ELR (cell line): ENCODE measurements at regions not wholly inside any gene's neighbourhood (a gene's known extent, or its start where the extent isn't known, plus 50 kb on each side); places are given as distances from the start of the nearest gene placed in this dataset.
"Not testable (repeated sequence)": the region's sequence is repeated elsewhere in the genome, so short reads cannot be mapped to it uniquely, and the experiment has no call there.

Source experiments
- DNase-seq: peaks from one replicate; pipeline ENCODE4 v3.0.0-alpha.2; 2015; ENCODE audit warnings: low read depth

DNA sequence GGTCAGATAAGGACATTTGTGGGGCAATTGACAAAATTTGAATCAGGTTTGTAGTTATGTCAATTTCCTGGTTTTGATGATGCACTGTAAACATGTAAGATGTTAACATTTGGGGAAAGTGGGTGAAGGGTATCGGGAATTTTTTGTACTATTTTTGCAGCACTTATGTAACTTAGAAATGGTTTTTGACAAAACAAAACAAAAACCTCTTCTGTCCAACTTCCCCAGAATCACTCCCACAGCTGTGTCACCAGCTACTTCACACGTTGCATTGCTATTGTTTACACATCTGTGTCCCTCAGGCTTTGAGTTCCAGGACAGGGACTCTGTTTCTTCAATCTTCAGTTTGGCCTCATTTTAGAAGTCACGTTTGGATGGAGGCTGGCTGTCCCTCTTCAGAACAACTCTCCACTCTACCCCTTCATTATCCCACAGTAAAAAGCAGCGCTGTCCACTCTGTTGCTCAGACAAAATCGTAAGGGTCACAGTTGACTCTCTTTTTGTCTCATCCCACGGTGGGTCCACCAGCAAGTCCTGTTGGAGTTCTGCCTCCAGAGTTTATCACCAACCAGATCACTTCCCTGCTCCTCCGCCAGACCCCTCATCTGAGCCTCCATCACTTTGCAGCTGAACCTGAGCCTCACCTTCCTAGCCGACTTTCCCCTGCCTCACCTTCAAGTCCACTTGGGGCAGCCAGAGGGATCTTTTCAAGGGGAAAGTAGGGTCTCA is 63.2 kb downstream of the NENF start:
- DNase-seq = no peak

DNA sequence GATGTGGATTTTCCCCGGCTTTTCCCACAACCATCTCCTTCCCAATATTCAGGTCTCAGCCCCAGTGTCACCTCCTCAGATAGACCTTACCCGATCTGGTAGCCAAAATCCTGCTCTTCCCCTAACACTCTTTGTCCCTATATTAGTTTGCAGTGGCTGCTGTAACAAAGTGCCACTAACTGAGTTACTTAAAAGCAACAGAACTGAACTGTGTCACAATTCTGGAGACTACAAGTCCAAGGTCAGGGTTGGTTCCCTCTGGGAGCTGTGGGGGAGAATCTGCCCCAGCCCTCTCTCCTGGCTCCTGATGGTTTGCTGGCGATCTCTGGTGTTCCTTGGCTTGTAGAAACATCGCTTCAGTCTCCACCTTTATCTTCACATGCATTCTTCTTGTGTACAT is 64.0 kb downstream of the NENF start:
- no peak for DNase-seq

DNA sequence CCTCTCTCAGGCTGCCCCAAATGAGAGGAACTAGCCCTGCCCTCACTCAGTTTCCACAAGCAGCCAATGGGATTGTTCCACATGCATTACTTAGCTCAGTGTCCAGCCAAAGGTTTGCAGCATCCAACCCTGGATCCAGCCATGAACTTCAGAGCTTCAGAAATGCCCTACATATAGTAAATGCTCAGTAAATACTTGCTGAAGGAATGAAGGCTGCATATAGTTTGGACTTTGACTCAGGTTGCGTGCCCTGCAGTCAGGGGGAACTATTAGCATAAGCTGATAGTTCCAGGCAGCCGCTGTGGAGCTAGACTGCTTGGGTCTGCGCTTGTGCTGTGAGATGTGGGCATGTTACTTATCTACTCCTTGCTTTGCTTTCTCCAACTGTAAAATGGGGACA is 64.8 kb downstream of the NENF start:
- no peak for DNase-seq

DNA sequence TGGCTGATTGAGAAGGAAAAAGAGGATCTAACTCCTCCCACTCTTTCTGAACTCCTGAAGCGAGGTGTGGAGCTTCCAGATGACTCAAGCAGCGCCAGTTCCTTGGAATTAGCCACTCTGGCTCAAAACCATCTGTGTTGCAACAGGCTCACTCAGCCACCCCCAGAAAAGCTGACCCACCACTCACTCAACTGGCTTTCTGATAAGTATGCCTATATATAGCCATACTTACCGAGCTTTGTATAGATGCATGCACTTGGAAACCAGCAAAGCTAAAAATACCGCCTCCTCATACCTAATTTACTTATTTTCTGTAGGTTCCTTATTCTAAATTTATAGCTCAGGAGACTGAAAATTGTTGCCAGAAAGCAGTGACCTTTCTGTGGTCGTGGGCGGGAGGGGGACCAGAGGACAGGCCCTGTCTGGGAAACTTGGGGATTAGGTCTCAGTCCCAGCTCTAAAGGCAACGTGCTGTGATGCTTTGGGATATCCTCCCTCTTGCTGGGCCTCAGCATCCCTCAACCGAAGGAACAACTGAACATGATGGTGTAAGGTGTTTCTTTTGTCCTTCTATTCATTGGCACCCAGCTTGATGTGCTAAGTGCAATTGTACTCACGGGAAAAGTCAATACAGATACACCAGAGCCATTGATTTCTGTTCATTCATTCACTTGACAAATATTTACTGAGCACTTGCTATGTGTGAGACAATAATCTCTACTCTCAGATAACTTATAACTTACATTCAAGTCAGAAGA is 65.7 kb downstream of the NENF start:
- DNase-seq = peak; percentile 67

- no peak for DNase-seq
Observed at GRCh38 chr1:212500351-212500750, 67.6 kb downstream of the NENF start.

DNA sequence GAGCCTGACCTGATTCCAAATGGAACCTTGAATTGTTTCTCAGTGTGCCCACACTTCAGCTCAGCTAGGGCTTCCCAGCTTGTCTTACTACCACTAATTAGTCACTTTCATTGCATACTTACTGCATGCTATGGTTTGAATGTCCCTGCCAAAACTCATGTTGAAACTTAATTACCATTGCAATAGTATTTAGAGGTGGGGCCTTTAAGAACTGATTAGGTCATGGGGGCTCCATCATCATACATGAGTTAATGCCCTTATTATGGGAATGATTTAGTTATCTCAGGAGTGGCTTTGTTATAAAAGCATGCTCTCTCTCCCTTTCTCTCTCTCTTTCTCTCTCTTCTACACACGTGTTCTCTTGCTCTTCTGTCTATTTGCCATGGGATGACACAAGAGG is 68.3 kb downstream of the NENF start:
- no peak for DNase-seq

- no peak for DNase-seq
Observed at GRCh38 chr1:212503714-212504113, 71.0 kb downstream of the NENF start.

GRCh38 chr1:212504171-212504803 is 71.6 kb downstream of the NENF start:
- no peak for DNase-seq

DNA sequence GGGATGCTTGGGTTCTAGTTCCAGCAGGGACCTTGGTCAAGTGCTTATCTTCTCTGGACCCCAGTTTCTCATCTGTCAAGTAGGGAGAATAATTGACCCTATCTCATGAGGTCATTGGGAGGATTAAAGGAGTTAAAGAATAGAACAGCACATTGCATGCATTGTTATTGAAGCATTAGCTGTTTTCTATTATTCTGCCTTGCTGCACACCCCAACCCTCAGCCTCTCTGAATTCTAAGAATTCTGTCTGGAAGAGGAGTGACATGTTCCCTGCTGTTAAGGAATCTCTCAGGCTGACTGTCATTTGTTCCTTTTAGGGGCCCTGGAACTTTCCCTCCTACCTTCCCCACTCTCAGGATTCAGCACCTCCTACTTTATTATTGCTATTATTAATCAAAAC is 73.9 kb downstream of the NENF start:
- no peak for DNase-seq

GRCh38 chr1:212507369-212507768 is 74.6 kb downstream of the NENF start:
- no peak for DNase-seq

- DNase-seq = peak; percentile 68
Observed at GRCh38 chr1:212512816-212513559, 80.3 kb downstream of the NENF start.

DNA sequence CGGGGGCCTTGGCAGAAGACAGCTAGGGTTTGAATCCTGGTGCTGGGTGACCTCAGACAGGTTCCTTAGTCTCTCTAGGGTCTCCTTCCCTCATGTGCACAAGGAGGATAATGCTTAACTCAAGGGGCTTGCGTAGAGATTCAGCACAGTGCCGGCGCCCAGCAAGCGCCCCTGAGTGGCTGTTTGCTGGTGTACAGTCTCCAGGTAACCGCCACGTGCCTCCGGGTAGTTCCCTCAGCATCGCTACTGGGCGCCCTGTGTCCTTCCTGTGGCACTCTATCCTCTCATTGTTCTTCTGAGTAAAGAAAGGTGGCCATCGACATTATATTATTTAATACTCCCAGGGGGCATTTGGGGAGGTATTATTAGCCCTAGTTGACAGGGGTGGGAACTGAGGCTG is 80.9 kb downstream of the NENF start:
- no peak for DNase-seq

DNA sequence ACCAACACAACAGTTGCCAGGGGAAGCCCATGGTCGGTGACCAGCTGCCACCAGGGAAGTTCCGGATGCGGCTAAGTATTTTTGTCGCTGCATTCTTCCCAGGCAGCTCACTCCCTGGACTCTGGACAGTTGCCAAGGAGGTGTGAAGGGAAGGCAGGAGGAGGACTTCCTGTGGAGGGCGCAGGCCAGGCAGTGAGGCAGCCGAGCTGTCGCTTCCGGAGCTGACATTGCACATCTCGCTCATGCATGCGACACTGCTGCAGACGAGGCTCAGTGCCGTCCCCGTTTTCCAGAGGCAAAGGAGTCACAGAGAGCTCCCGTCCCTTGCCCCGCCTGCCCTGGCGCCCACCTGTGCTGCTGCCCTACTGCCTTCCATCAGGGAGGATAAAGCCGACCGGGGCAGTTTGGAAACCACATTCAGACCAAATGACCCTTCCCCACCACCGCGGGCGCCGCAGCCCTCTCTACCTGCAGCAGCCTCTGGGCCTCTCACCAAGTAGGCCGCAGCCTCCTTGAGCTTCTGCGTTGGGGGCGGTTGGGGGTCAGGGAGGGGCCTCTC is 81.4 kb downstream of the NENF start:
- DNase-seq = peak; percentile 71

GRCh38 chr1:212514782-212515181 is 82.1 kb downstream of the NENF start:
- DNase-seq = no peak

DNA sequence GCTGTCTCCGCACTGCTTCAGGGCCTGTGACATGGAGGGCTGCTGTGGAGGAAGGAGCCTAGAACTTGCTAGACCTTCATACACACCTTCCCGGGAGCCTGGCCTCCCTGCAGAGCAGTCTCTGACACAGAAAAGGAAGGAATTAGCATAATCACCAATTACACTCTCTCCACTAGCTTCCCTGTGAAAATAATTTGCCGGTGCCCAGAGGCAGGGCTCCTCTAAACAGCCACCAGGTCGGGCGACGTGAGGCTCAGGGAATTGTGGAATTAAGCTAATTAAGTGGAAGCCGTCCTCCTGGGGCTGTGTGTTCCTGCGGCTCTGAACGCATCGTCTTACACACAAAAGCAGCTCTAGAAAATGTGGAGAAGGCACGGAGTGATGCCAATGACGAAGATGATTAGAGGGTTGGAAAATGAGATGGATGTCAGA is 82.6 kb downstream of the NENF start:
- DNase-seq = no peak

GRCh38 chr1:212516012-212516411 is 83.3 kb downstream of the NENF start:
- DNase-seq = not testable (repeated sequence)

GRCh38 chr1:212518188-212519054 is 85.7 kb downstream of the NENF start:
- peak; percentile 20 for DNase-seq

GRCh38 chr1:212519131-212519530 is 86.4 kb downstream of the NENF start:
- DNase-seq = no peak

DNA sequence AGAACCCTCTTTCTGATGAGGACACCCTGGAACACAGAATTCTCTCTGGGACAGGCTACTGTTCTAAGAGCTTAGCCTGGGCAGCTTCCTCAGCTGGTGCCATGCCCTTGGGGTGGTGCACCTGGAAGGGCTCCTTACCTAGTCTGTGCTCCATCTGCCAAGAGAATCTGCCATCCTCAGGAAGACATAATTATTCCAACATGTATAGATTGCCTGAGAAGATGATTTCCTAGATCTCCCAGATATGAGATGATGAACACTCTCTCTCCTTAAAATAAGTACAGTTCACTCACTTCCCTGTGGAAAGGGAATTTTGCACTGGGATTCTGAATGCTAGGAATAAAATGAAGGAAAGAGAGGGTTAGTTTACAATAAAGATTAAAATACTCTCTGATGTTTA is 87.6 kb downstream of the NENF start:
- DNase-seq = no peak

DNA sequence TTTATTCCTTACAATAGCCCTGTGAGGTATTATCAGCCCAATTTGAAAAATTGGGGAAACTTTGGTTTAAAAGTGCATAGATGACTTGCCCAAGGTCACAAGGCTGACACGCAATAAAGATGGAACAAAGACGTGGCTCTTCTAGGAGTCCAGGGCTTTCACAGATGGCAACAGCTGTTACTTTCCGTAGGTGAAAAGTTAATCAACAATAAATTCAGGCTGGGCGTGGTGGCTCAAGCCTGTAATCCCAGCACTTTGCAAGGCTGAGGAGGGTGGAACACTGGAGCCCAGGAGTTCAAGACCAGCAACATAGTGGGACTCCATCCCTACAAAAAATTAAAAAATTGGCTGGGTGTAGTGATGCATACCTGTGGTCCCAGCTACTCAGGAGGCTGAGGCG is 87.8 kb upstream of the ATF3 start:
- DNase-seq = no peak

- peak; percentile 64 for DNase-seq
Observed at GRCh38 chr1:212525479-212526110, 83.0 kb upstream of the ATF3 start.
